ENCODE measurements at regions not wholly inside any gene's neighbourhood (a gene's known extent, or its start where the extent isn't known, plus 50 kb on each side); places are given as distances from the start of the nearest gene placed in this dataset.

DNA sequence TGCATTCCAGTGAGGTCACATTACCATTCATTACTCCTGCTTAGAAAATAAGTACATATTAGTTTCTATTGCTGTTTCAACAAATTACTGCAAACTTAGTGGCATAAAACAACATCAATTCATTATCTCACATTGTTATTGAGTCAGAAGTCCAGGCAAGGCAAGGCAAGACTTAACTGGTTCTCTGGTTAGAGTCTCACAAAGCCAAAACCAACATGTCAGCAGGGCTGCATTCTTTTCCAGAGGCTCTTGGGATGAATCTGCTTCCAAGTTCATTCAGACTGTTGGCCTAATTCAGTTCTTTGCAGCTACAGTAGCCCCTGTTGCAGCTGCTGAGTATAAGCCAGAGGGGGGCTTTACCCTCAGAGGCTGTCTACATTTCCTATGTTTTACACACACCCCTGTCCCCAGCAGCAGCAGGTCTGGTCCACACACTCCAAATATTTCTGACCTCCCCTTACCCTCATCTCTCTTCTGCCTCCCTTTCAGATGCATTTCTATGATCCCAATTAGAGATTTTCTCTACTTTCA lies 892.1 kb upstream of the EPHA5 start:
- TF ChIP-seq CTCF (IDR thresholded peaks at IDR 0.05) (no peak), POLR2A (IDR thresholded peaks at IDR 0.05; ENCODE audit: low read depth) (no peak)

All from esophagus muscularis mucosa (tissue), 3 donors.